Gastroesophageal sphincter (tissue), 4 donors: ENCODE measurements at regions not wholly inside any gene's neighbourhood (a gene's known extent, or its start where the extent isn't known, plus 50 kb on each side); places are given as distances from the start of the nearest gene placed in this dataset.
"Not testable (repeated sequence)": the region's sequence is repeated elsewhere in the genome, so short reads cannot be mapped to it uniquely, and the experiment has no call there.

Experiments used
- ATAC-seq: fragments of 150-250 bp; one replicate; pipeline ENCODE4 v1.9.1; 2016; ENCODE audit warnings: mild to moderate bottlenecking, moderate library complexity
- H3K27ac ChIP-seq, 4 donors: fragments of 200-600 bp; sonication (generic) in 3 of 4; 1 replicate in 3 of 4; 2 replicates in 1 of 4; pipeline ENCODE4 v1.5.1; 2016 to 2019
- H3K27me3 ChIP-seq: fragments of 200-600 bp; sonication (generic); one replicate; pipeline ENCODE4 v1.5.1; 2019
- H3K36me3 ChIP-seq, 2 donors: fragments of 200-600 bp; sonication (generic); one replicate each; pipeline ENCODE4 v1.5.1; 2019; ENCODE audit warnings: control low read depth in 1 of 2
- H3K4me1 ChIP-seq, 3 donors: fragments of 200-600 bp; sonication (generic); 1 replicate in 2 of 3; 2 replicates in 1 of 3; pipeline ENCODE4 v1.5.1; 2016 to 2019; ENCODE audit warnings: control low read depth in 2 of 3
- H3K4me3 ChIP-seq, 2 donors: fragments of 200-600 bp; sonication (generic); one replicate each; pipeline ENCODE4 v1.5.1; 2019; ENCODE audit warnings: mild to moderate bottlenecking in 1 of 2, moderate library complexity in 1 of 2
- H3K9me3 ChIP-seq, 3 donors: fragments of 200-600 bp; sonication (generic); one replicate each; pipeline ENCODE4 v1.5.1; 2017 to 2019; ENCODE audit warnings: control low read depth in 2 of 3
- CTCF ChIP-seq, 4 experiments: fragments of 200-600 bp in 2 of 4; fragments of 450-650 bp in 2 of 4; sonication (generic) in 1 of 4; IDR thresholded peaks; one replicate each; pipeline ENCODE4 v1.5.1; 2017 to 2019; ENCODE audit warnings: antibody characterized with exemption in 4 of 4, mild to moderate bottlenecking in 2 of 4, moderate library complexity in 2 of 4
- EP300 ChIP-seq: sonication (generic); formaldehyde crosslinking; IDR thresholded peaks from one replicate; pipeline ENCODE4 v1.6.1; 2017; ENCODE audit warnings: antibody characterized with exemption, mild to moderate bottlenecking
- POLR2A ChIP-seq, 2 donors: fragments of 450-650 bp; IDR thresholded peaks; one replicate each; pipeline ENCODE4 v1.6.1; 2017; ENCODE audit warnings: antibody characterized with exemption in 2 of 2, mild to moderate bottlenecking in 2 of 2, moderate library complexity in 1 of 2
- POLR2AphosphoS5 ChIP-seq: sonication (generic); formaldehyde crosslinking; IDR thresholded peaks from one replicate; pipeline ENCODE4 v1.6.1; 2017; ENCODE audit warnings: antibody characterized with exemption
- WGBS, 2 donors: methylation state at CpG; one replicate each; pipeline ENCODE4 v1.1.5; 2018; ENCODE audit warnings: low coverage in 1 of 2; 5-methylcytosine and 5-hydroxymethylcytosine counted together

DNA sequence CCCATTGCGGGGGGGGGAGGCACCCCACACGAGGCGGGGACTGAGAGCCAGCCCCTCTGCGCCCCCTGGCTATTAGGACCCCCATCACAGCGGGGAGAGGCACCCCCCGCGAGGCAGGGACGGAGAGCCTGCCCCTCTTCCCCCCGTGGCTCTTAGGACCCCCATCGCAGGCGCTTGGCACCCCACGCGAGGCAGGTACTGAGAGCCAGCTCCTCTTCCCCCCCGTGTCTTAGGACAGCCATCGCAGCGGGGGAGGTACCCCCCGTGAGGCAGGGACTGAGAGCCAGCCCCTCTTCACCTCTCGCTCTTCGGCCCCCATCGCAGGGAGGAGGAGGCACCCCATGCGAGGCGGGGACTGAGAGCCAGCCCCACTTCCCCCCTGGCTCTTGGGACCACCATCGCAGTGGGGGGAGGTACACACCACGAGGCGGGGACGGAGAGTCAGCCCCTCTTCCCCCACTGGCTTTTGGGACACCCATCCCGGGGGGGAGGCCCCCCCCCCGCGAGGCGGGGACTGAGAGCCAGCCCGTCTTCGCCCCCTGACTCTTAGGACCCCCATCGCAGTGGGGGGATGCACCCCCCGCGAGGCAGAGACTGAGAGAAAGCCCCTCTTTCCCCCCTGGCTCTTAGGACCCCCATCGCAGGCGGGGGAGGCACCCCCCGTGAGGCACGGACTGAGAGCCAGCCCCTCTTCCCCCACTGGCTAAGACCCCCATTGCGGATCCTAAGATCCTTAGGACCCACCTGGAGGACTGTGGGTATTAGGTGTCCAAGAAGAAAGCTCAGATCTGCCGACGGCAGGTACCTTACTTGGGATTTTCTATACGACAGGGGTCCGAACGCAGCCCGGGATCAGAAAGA lies 198.6 kb upstream of the PZP start:
- Histone ChIP-seq H3K9me3 (no peaks in the 10 kb centered on the region), H3K4me3 (peak overlapping the region; percentile 19 to 42), H3K36me3 (no peaks in the 10 kb centered on the region), H3K27me3 (peaks cover 10% of the 10 kb centered on the region), H3K27ac (peak overlapping the region in 1 of 4 donors; percentile 37), H3K4me1 (no peaks in the 10 kb centered on the region)
- TF ChIP-seq POLR2A (IDR thresholded peaks at IDR 0.05), result no peak
- TF ChIP-seq POLR2AphosphoS5, result no peak
- no peak for TF ChIP-seq EP300
- TF ChIP-seq CTCF (IDR thresholded peaks at IDR 0.05), result no peak
- no peak for ATAC-seq
- WGBS, 2 donors, result 60% methylated on average over 1 of the region's 46 CpGs; no CpG with 5 or more reads in 1 of the 2 donors

DNA sequence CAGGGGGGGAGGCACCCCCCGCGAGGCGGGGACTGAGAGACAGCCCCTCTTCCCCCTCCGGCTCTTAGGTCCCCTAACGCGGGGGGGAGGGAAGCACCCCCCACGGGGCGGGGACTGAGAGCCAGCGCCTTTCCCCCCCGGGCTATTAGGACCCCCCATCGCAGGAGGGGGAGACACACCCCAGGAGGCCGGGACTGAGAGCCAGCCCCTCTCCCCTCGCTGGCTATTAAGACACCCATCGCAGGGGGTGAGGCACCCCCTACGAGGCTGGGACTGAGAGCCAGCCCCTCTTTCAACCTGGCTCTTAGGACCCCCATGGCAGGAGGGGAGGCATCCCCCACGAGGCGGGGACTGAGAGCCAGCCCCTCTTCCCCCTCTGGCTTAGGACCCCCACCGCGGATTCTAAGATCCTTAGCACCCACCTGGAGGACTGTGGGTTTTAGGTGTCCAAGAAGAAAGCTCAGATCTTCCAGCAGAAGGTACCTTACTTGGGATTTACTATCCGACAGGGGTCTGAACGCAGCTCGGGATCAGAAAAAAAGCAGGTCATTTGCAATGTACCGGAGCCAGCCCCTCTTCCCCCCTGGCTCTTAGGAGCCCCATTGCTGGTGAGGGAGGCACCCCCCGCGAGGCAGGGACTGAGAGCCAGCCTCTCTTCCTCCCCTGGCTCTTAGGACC lies 197.8 kb upstream of the PZP start:
- no peak for TF ChIP-seq POLR2AphosphoS5
- TF ChIP-seq POLR2A (IDR thresholded peaks at IDR 0.05), result no peak
- TF ChIP-seq EP300, result no peak
- no peak for TF ChIP-seq CTCF (IDR thresholded peaks at IDR 0.05)
- H3K27me3 ChIP-seq, result peaks cover 10% of the 10 kb centered on the region
- H3K4me1 ChIP-seq, result no peaks in the 10 kb centered on the region
- no CpG with 5 or more reads among the region's 25 CpGs for whole genome bisulfite sequencing, 2 donors
- peak; percentile 28 for ATAC-seq
- H3K4me3 ChIP-seq, result no peak overlapping the region
- H3K36me3 ChIP-seq, result no peaks in the 10 kb centered on the region
- no peak overlapping the region for H3K27ac ChIP-seq
- no peaks in the 10 kb centered on the region for H3K9me3 ChIP-seq

DNA sequence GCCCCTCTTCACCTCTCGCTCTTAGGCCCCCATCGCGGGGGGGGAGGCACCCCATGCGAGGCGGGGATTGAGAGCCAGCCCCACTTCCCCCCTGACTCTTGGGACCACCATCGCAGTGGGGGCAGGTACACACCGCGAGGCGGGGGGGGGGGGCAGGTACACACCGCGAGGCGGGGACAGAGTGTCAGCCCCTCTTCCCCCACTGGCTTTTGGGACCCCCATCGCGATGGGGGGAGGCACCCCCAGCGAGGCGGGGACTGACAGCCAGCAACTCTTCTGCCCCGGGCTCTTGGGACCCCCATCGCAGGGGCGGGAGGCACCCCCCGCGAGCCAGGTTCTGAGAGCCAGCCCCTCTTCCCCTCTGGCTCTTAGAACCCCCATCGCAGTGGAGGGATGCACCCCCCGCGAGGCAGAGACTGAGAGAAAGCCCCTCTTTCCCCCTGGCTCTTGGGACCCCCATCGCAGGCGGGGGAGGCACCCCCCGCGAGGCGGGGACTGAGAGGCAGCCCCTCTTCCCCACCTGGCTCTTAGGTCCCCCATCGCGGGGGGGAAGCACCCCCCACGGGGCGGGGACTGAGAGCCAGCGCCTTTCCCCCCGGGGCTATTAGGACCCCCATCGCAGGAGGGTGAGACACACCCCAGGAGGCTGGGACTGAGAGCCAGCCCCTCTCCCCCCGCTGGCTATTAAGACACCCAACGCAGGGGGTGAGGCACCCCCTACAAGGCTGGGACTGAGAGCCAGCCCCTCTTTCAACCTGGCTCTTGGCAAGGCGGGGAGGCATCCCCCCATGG lies 196.5 kb upstream of the PZP start:
- Histone ChIP-seq H3K27ac (no peak overlapping the region), H3K4me3 (no peak overlapping the region), H3K27me3 (peaks cover 10% of the 10 kb centered on the region), H3K9me3 (no peaks in the 10 kb centered on the region), H3K4me1 (no peaks in the 10 kb centered on the region), H3K36me3 (no peaks in the 10 kb centered on the region)
- 80% methylated on average over 1 of the region's 39 CpGs; no CpG with 5 or more reads in 1 of the 2 donors for WGBS, 2 donors
- TF ChIP-seq POLR2AphosphoS5, result no peak
- TF ChIP-seq POLR2A (IDR thresholded peaks at IDR 0.05), result no peak
- no peak for TF ChIP-seq EP300
- no peak for TF ChIP-seq CTCF (IDR thresholded peaks at IDR 0.05)
- peak; percentile 48 for ATAC-seq

- Histone ChIP-seq H3K27ac (no peak overlapping the region), H3K4me3 (no peak overlapping the region), H3K27me3 (peaks cover 10% of the 10 kb centered on the region), H3K9me3 (no peaks in the 10 kb centered on the region), H3K4me1 (no peaks in the 10 kb centered on the region), H3K36me3 (no peaks in the 10 kb centered on the region)
- no peak for TF ChIP-seq POLR2AphosphoS5
- TF ChIP-seq POLR2A (IDR thresholded peaks at IDR 0.05), result no peak
- no peak for TF ChIP-seq EP300
- TF ChIP-seq CTCF (IDR thresholded peaks at IDR 0.05), result no peak
- WGBS, 2 donors, result no CpG with 5 or more reads among the region's 20 CpGs
- no peak for ATAC-seq
Observed at GRCh38 chr12:9404031-9404430, 195.8 kb upstream of the PZP start.

DNA sequence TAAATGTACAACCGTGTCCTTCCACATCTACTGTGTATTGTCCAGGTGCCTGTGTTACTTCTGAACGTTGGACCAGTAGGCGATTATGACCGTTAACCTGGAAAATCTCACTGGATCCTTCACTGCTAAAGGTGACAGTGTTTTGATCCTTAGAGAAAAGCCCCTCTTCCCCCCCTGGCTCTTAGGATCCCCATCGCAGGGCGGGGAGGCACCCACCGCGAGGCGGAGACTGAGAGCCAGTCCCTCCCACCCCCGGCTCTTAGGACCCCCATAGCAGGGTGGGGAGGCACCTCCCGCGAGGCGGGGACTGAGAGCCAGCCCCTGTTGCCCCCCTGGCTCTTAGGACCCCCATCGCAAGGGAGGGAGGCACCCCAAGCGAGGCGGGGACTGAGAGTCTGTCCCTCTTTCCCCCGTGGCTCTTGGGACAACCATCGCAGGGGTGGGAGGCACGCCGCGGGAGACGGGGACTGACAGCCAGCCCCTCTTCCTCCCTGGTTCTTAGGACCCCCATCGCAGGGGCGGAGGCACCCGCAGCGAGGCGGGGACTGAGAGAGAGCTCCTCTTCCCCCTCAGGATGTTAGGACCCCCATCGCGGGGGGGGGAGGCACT lies 194.3 kb upstream of the PZP start:
- H3K36me3 ChIP-seq, ATAC-seq, H3K27ac ChIP-seq, H3K27me3 ChIP-seq, H3K4me3 ChIP-seq, H3K9me3 ChIP-seq, H3K4me1 ChIP-seq: not testable (repeated sequence)
- WGBS, 2 donors, result 20% methylated on average over 1 of the region's 29 CpGs; no CpG with 5 or more reads in 1 of the 2 donors

GRCh38 chr12:9396367-9396766 lies 188.2 kb upstream of the PZP start:
- H3K9me3 ChIP-seq, H3K4me1 ChIP-seq, H3K27ac ChIP-seq, ATAC-seq, H3K4me3 ChIP-seq, H3K36me3 ChIP-seq, H3K27me3 ChIP-seq: not testable (repeated sequence)
- WGBS, 2 donors, result 90 to 96% methylated on average over 5 to 13 of the region's 14 CpGs

- H3K27ac ChIP-seq, H3K27me3 ChIP-seq, H3K36me3 ChIP-seq, H3K9me3 ChIP-seq, H3K4me1 ChIP-seq, H3K4me3 ChIP-seq, ATAC-seq: not testable (repeated sequence)
- WGBS, 2 donors, result 100% methylated on average over 2 of the region's 5 CpGs; no CpG with 5 or more reads in 1 of the 2 donors
Observed at GRCh38 chr12:9395220-9395619, 187.0 kb upstream of the PZP start.
